GM18511 (cell line): ENCODE measurements at regions not wholly inside any gene's neighbourhood (a gene's known extent, or its start where the extent isn't known, plus 50 kb on each side); places are given as distances from the start of the nearest gene placed in this dataset.
A peak's percentile ranks its signal among the peaks of the same experiment; 100 is the strongest.

Source experiments
- ATAC-seq: cut with Tn5 transposase; IDR thresholded peaks from one replicate; pipeline ENCODE4 v1.9.1; 2021; ENCODE audit warnings: mild to moderate bottlenecking, moderate library complexity; ENCODE audit not compliant: unreplicated experiment

GRCh38 chrX:79300856-79301255 is 66.3 kb downstream of the ITM2A start:
- ATAC-seq = no peak

- ATAC-seq = no peak
Measured at GRCh38 chrX:79290596-79290995, 76.5 kb downstream of the ITM2A start.

GRCh38 chrX:79288733-79289132 is 78.4 kb downstream of the ITM2A start:
- no peak for ATAC-seq

GRCh38 chrX:79287724-79288123 is 79.4 kb downstream of the ITM2A start:
- ATAC-seq = no peak

- no peak for ATAC-seq
Measured at GRCh38 chrX:79281775-79282174, 85.4 kb downstream of the ITM2A start.

- ATAC-seq = peak; percentile 98
Measured at GRCh38 chrX:79270401-79270800, 96.7 kb downstream of the ITM2A start.

- ATAC-seq = no peak
Measured at GRCh38 chrX:79268788-79269187, 98.3 kb downstream of the ITM2A start.

- ATAC-seq = no peak
Measured at GRCh38 chrX:79266702-79267101, 100.4 kb downstream of the ITM2A start.

- ATAC-seq = no peak
Measured at GRCh38 chrX:79263550-79263949, 103.6 kb downstream of the ITM2A start.

GRCh38 chrX:79259073-79259689 is 108.0 kb downstream of the ITM2A start:
- peak; percentile 93 for ATAC-seq

- no peak for ATAC-seq
Measured at GRCh38 chrX:79243691-79244090, 99.2 kb downstream of the GPR174 start.

- ATAC-seq = no peak
Measured at GRCh38 chrX:79235899-79236298, 91.4 kb downstream of the GPR174 start.

- ATAC-seq = no peak
Measured at GRCh38 chrX:79231662-79232061, 87.2 kb downstream of the GPR174 start.
